ENCODE measurements at regions not wholly inside any gene's neighbourhood (a gene's known extent, or its start where the extent isn't known, plus 50 kb on each side); places are given as distances from the start of the nearest gene placed in this dataset.
A peak's percentile ranks its signal among the peaks of the same experiment; 100 is the strongest.

DNA sequence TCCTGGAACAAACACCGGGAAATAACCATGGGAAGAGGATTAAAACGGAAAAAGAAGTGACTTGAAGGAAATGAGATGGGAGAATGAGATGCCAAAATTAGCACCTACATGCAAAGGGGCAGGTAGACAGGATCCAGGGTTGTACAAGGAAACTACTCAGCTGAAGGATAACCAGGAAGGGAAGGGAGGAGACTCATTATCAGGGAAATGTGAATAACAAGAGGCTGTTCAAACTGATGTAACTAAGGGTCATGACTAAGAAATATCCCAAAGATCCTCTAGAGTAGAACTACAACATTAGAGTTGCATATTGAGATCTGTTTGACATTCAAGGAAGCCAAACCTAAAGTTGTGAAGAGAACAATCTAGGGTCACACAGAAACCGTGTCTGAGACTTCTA is 166.2 kb upstream of the SP8 start:
- Histone ChIP-seq H3F3A (ENCODE audit: low read length, unreplicated experiment) (no peaks in the 10 kb centered on the region), H3K4me3 (ENCODE audit: low read length) (no peak overlapping the region), H3K9me2 (replicated peaks; ENCODE audit: low read length) (no peaks in the 10 kb centered on the region), H3K27ac (ENCODE audit: low read length) (no peak overlapping the region), H3K9ac (ENCODE audit: low read length) (no peak overlapping the region), H3K27me3 (ENCODE audit: low read length) (peaks cover 25% of the 10 kb centered on the region), H2AFZ (ENCODE audit: low read length) (no peak overlapping the region), H3K4me2 (ENCODE audit: low read length) (no peak overlapping the region), H3K36me3 (ENCODE audit: low read depth, low read length) (no peaks in the 10 kb centered on the region), H3K79me2 (ENCODE audit: low read length) (no peaks in the 10 kb centered on the region), H3K9me3 (ENCODE audit: low read length) (no peaks in the 10 kb centered on the region), H3K4me1 (ENCODE audit: insufficient read depth, low read length) (no peaks in the 10 kb centered on the region), H4K20me1 (ENCODE audit: low read length) (no peaks in the 10 kb centered on the region)
- BruUV-seq (replicated peaks): no TSS peak
- DNase-seq: no peak
- POLR2A ChIA-PET (ENCODE audit: unreplicated experiment): no interaction called here
- CTCF ChIA-PET: no interaction called here
- ATAC-seq: no peak
- TF ChIP-seq, protein P1, sequence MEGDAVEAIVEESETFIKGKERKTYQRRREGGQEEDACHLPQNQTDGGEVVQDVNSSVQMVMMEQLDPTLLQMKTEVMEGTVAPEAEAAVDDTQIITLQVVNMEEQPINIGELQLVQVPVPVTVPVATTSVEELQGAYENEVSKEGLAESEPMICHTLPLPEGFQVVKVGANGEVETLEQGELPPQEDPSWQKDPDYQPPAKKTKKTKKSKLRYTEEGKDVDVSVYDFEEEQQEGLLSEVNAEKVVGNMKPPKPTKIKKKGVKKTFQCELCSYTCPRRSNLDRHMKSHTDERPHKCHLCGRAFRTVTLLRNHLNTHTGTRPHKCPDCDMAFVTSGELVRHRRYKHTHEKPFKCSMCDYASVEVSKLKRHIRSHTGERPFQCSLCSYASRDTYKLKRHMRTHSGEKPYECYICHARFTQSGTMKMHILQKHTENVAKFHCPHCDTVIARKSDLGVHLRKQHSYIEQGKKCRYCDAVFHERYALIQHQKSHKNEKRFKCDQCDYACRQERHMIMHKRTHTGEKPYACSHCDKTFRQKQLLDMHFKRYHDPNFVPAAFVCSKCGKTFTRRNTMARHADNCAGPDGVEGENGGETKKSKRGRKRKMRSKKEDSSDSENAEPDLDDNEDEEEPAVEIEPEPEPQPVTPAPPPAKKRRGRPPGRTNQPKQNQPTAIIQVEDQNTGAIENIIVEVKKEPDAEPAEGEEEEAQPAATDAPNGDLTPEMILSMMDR (conservative IDR thresholded peaks at IDR 0.05; ENCODE audit: low read depth, low read length): no peak
- no peak for TF ChIP-seq EZH2 (IDR thresholded peaks at IDR 0.05; ENCODE audit: low read length, unreplicated experiment)
- TF ChIP-seq EZH2phosphoT487 (IDR thresholded peaks at IDR 0.05; ENCODE audit: borderline replicate concordance, low read length): no peak
- intact Hi-C loops (cut with micrococcal nuclease): no loop called here

DNA sequence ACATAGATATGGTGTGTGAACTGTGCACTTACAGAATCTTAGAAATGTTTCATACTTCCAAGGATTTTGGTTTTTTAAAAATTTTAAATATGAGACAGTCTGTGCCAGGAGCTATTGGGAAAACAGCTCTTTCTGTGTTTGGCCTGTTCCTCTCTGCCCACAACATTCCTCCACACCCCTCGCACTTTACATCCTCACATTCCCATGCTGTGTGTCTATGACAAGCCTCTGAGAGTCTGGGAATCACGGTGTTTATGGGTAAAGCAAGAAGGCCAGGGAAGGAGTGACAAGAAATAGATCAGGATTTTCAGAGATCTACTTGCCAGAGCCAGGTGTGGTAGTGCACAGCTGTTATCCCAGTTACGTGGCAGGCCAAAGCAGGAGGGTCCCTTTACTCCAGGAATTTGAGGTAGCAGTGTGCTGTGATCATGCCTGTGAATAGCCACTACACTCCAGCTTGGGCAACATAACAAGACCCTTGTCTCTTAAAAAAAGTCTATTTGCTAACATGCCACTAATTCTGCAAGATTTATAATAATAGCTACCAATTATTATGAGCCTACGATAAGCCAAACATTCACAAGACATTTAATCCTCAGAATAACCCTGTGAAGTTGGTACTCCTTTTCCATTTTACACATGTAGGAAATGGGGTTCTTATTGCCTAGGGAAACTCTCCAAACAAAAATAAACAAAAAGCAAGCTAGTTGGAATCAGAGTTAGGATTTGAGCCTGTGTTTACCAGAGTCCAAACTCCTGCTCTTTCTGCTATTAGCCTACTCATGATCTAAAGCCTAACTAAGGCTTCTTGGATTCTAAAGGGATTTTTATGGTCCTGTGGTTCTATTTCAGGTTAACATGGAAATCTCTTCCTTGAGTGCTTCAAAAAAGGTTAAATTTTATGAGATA is 168.3 kb upstream of the SP8 start:
- H3K9me3 ChIP-seq (ENCODE audit: low read length): no peaks in the 10 kb centered on the region
- no peaks in the 10 kb centered on the region for H4K20me1 ChIP-seq (ENCODE audit: low read length)
- no peaks in the 10 kb centered on the region for H3K36me3 ChIP-seq (ENCODE audit: low read depth, low read length)
- no peak overlapping the region for H2AFZ ChIP-seq (ENCODE audit: low read length)
- intact Hi-C loops (cut with micrococcal nuclease): loop anchor here (5.0 kb wide), 1 partner anchor 57 kb away; no protein-coding TSS in a partner anchor
- no peak for DNase-seq
- H3K9ac ChIP-seq (ENCODE audit: low read length): no peak overlapping the region
- no peak for ATAC-seq
- H3K79me2 ChIP-seq (ENCODE audit: low read length): no peaks in the 10 kb centered on the region
- BruUV-seq (replicated peaks): no TSS peak
- TF ChIP-seq, protein P1 (conservative IDR thresholded peaks at IDR 0.05; ENCODE audit: low read depth, low read length): no peak
- no peak for TF ChIP-seq EZH2 (IDR thresholded peaks at IDR 0.05; ENCODE audit: low read length, unreplicated experiment)
- TF ChIP-seq EZH2phosphoT487 (IDR thresholded peaks at IDR 0.05; ENCODE audit: borderline replicate concordance, low read length): no peak
- no peaks in the 10 kb centered on the region for H3F3A ChIP-seq (ENCODE audit: low read length, unreplicated experiment)
- H3K4me3 ChIP-seq (ENCODE audit: low read length): no peak overlapping the region
- H3K4me2 ChIP-seq (ENCODE audit: low read length): no peak overlapping the region
- peaks cover 32% of the 10 kb centered on the region for H3K27me3 ChIP-seq (ENCODE audit: low read length)
- no peaks in the 10 kb centered on the region for H3K9me2 ChIP-seq (replicated peaks; ENCODE audit: low read length)
- peaks cover 15% of the 10 kb centered on the region for H3K4me1 ChIP-seq (ENCODE audit: insufficient read depth, low read length)
- H3K27ac ChIP-seq (ENCODE audit: low read length): no peak overlapping the region
- CTCF ChIA-PET: no interaction called here
- POLR2A ChIA-PET (ENCODE audit: unreplicated experiment): no interaction called here

DNA sequence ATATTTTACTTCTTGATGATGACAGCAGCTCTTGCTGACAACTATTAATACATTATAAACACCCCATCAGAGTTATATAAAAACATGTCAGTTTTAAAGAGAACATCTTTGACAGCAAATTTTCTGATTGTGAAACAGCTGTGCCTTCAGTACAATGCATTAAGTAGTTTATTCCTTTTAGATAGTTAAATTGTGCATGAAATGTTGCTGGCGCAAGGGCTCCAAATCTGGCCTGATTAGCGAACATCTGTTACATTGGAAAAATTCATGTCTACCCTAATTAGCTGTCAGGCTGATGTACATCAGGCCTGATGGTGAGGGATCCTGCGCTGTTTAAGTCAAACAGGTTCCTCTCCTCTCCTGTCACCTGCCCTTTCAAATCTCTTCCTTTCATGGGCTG is 171.9 kb upstream of the SP8 start:
- peak overlapping the region; percentile 57 for H3K4me2 ChIP-seq (ENCODE audit: low read length)
- H3K9me2 ChIP-seq (replicated peaks; ENCODE audit: low read length): no peaks in the 10 kb centered on the region
- peak overlapping the region; percentile 7; the same call in 1 of the 2 replicates for H3K27ac ChIP-seq (ENCODE audit: low read length)
- no peak overlapping the region for H2AFZ ChIP-seq (ENCODE audit: low read length)
- no peak for ATAC-seq
- peaks cover 36% of the 10 kb centered on the region for H3K27me3 ChIP-seq (ENCODE audit: low read length)
- no TSS peak for BruUV-seq (replicated peaks)
- no peak for DNase-seq
- H3K9me3 ChIP-seq (ENCODE audit: low read length): no peaks in the 10 kb centered on the region
- TF ChIP-seq, protein P1 (conservative IDR thresholded peaks at IDR 0.05; ENCODE audit: low read depth, low read length): no peak
- no peak for TF ChIP-seq EZH2phosphoT487 (IDR thresholded peaks at IDR 0.05; ENCODE audit: borderline replicate concordance, low read length)
- H3F3A ChIP-seq (ENCODE audit: low read length, unreplicated experiment): no peaks in the 10 kb centered on the region
- H3K36me3 ChIP-seq (ENCODE audit: low read depth, low read length): no peaks in the 10 kb centered on the region
- H3K79me2 ChIP-seq (ENCODE audit: low read length): no peaks in the 10 kb centered on the region
- ChIA-PET POLR2A (ENCODE audit: unreplicated experiment) (no interaction called here), CTCF (no interaction called here)
- H4K20me1 ChIP-seq (ENCODE audit: low read length): no peaks in the 10 kb centered on the region
- H3K4me3 ChIP-seq (ENCODE audit: low read length): peak overlapping the region; percentile 6; the same call in 1 of the 2 replicates
- H3K4me1 ChIP-seq (ENCODE audit: insufficient read depth, low read length): peaks cover 27% of the 10 kb centered on the region
- H3K9ac ChIP-seq (ENCODE audit: low read length): no peak overlapping the region
- intact Hi-C loops (cut with micrococcal nuclease): loop anchor here (2.0 to 5.0 kb wide), 2 partner anchors 54 to 62 kb away; no protein-coding TSS in a partner anchor
